ENCODE measurements at regions not wholly inside any gene's neighbourhood (a gene's known extent, or its start where the extent isn't known, plus 50 kb on each side); places are given as distances from the start of the nearest gene placed in this dataset.

GRCh38 chr16:65905331-65905730 lies 461.2 kb upstream of the CDH5 start:
- Histone ChIP-seq H3K4me1 (peaks cover 5% of the 10 kb centered on the region), H3K4me3 (no peak overlapping the region), H3K36me3 (no peaks in the 10 kb centered on the region), H3K27me3 (no peaks in the 10 kb centered on the region), H3K9me3 (no peaks in the 10 kb centered on the region), H3K27ac (no peak overlapping the region)
- no peak for TF ChIP-seq POLR2A (IDR thresholded peaks at IDR 0.05)
- TF ChIP-seq EP300 (IDR thresholded peaks at IDR 0.05): no peak
- TF ChIP-seq POLR2AphosphoS5 (IDR thresholded peaks at IDR 0.05): no peak
- TF ChIP-seq CTCF (IDR thresholded peaks at IDR 0.05): no peak
- 92% methylated on average over 3 of the region's 3 CpGs for WGBS
- no peak for DNase-seq (ENCODE audit: low spot score in 2 of 2)

- no peaks in the 10 kb centered on the region for H3K4me1 ChIP-seq
- H3K36me3 ChIP-seq: no peaks in the 10 kb centered on the region
- no peak overlapping the region for H3K4me3 ChIP-seq
- H3K27ac ChIP-seq: no peak overlapping the region
- H3K27me3 ChIP-seq: no peaks in the 10 kb centered on the region
- 61% methylated on average over 6 of the region's 6 CpGs for WGBS
- DNase-seq (ENCODE audit: low spot score in 2 of 2): no peak
- TF ChIP-seq CTCF (IDR thresholded peaks at IDR 0.05) (no peak), EP300 (IDR thresholded peaks at IDR 0.05) (no peak), POLR2A (IDR thresholded peaks at IDR 0.05) (no peak), POLR2AphosphoS5 (IDR thresholded peaks at IDR 0.05) (no peak)
- no peaks in the 10 kb centered on the region for H3K9me3 ChIP-seq
Measured at GRCh38 chr16:65896448-65897153, 469.9 kb upstream of the CDH5 start.

- no peak for TF ChIP-seq CTCF (IDR thresholded peaks at IDR 0.05)
- no peak for TF ChIP-seq POLR2AphosphoS5 (IDR thresholded peaks at IDR 0.05)
- no peak for TF ChIP-seq POLR2A (IDR thresholded peaks at IDR 0.05)
- TF ChIP-seq EP300 (IDR thresholded peaks at IDR 0.05): no peak
- WGBS: 83% methylated on average over 1 of the region's 1 CpG
- DNase-seq (ENCODE audit: low spot score in 2 of 2): no peak
- no peaks in the 10 kb centered on the region for H3K9me3 ChIP-seq
- H3K4me3 ChIP-seq: no peak overlapping the region
- H3K27ac ChIP-seq: no peak overlapping the region
- H3K27me3 ChIP-seq: no peaks in the 10 kb centered on the region
- H3K4me1 ChIP-seq: no peaks in the 10 kb centered on the region
- no peaks in the 10 kb centered on the region for H3K36me3 ChIP-seq
Measured at GRCh38 chr16:65895906-65896305, 470.6 kb upstream of the CDH5 start.

GRCh38 chr16:65895486-65895885 lies 471.0 kb upstream of the CDH5 start:
- no peak overlapping the region for H3K27ac ChIP-seq
- no peaks in the 10 kb centered on the region for H3K9me3 ChIP-seq
- no peak for TF ChIP-seq CTCF (IDR thresholded peaks at IDR 0.05)
- no peak for TF ChIP-seq POLR2AphosphoS5 (IDR thresholded peaks at IDR 0.05)
- TF ChIP-seq POLR2A (IDR thresholded peaks at IDR 0.05): no peak
- TF ChIP-seq EP300 (IDR thresholded peaks at IDR 0.05): no peak
- no peaks in the 10 kb centered on the region for H3K36me3 ChIP-seq
- H3K27me3 ChIP-seq: no peaks in the 10 kb centered on the region
- WGBS: 59% methylated on average over 3 of the region's 3 CpGs
- no peaks in the 10 kb centered on the region for H3K4me1 ChIP-seq
- no peak for DNase-seq (ENCODE audit: low spot score in 2 of 2)
- H3K4me3 ChIP-seq: no peak overlapping the region

- TF ChIP-seq CTCF (IDR thresholded peaks at IDR 0.05) (no peak), EP300 (IDR thresholded peaks at IDR 0.05) (no peak), POLR2A (IDR thresholded peaks at IDR 0.05) (no peak), POLR2AphosphoS5 (IDR thresholded peaks at IDR 0.05) (no peak)
- Histone ChIP-seq H3K36me3 (no peaks in the 10 kb centered on the region), H3K4me3 (no peak overlapping the region), H3K27ac (no peak overlapping the region), H3K9me3 (no peaks in the 10 kb centered on the region), H3K27me3 (no peaks in the 10 kb centered on the region), H3K4me1 (no peaks in the 10 kb centered on the region)
- no peak for DNase-seq (ENCODE audit: low spot score in 2 of 2)
- WGBS: 84% methylated on average over 4 of the region's 4 CpGs
Measured at GRCh38 chr16:65890203-65890602, 476.3 kb upstream of the CDH5 start.

Data from suprapubic skin (tissue), 4 donors.